Liver (tissue), 3 donors: ENCODE measurements at regions not wholly inside any gene's neighbourhood (a gene's known extent, or its start where the extent isn't known, plus 50 kb on each side); places are given as distances from the start of the nearest gene placed in this dataset.
"Not testable (repeated sequence)": the region's sequence is repeated elsewhere in the genome, so short reads cannot be mapped to it uniquely, and the experiment has no call there.

Experiments
- CTCF ChIP-seq: fragments of 150-350 bp; IDR thresholded peaks from 2 replicates; pipeline ENCODE4 v1.5.1; 2017; ENCODE audit warnings: improper control_type of control experiment, low read depth, low read length; ENCODE audit not compliant: missing input control
- EGR1 ChIP-seq, 2 donors: IDR thresholded peaks; 2 replicates each; pipeline ENCODE4 v1.6.1; 2016 to 2018; ENCODE audit warnings: antibody characterized with exemption in 2 of 2, low read depth in 2 of 2
- GABPA ChIP-seq, 2 donors: IDR thresholded peaks in 1 of 2; conservative IDR thresholded peaks in 1 of 2; 2 replicates each; pipeline ENCODE4 v1.6.1; 2016; ENCODE audit warnings: antibody characterized with exemption in 2 of 2, mild to moderate bottlenecking in 1 of 2, moderate library complexity in 1 of 2
- JUND ChIP-seq, 2 donors: IDR thresholded peaks; 2 replicates each; pipeline ENCODE4 v1.6.1; 2016; ENCODE audit warnings: antibody characterized with exemption in 2 of 2
- MAX ChIP-seq: IDR thresholded peaks from 2 replicates; pipeline ENCODE4 v1.6.1; 2016; ENCODE audit warnings: antibody characterized with exemption
- NR2F2 ChIP-seq: IDR thresholded peaks from 2 replicates; pipeline ENCODE4 v1.6.1; 2016; ENCODE audit warnings: antibody characterized with exemption
- RXRA ChIP-seq, 2 donors: IDR thresholded peaks; 2 replicates each; pipeline ENCODE4 v1.6.1; 2017 to 2018; ENCODE audit warnings: antibody characterized with exemption in 2 of 2, mild to moderate bottlenecking in 1 of 2
- TAF1 ChIP-seq: conservative IDR thresholded peaks from 2 replicates; pipeline ENCODE4 v1.6.1; 2016; ENCODE audit warnings: antibody characterized with exemption, mild to moderate bottlenecking
- TF ChIP-seq, protein P1 (sequence below): IDR thresholded peaks from 2 replicates; pipeline ENCODE4 v1.6.1; 2016; ENCODE audit warnings: antibody characterized with exemption, mild to moderate bottlenecking
- TF ChIP-seq, protein P2 (sequence below): IDR thresholded peaks from 2 replicates; pipeline ENCODE4 v1.6.1; 2016; ENCODE audit warnings: antibody characterized with exemption
- donor health status: healthy.
- donor health status: healthy.

DNA sequence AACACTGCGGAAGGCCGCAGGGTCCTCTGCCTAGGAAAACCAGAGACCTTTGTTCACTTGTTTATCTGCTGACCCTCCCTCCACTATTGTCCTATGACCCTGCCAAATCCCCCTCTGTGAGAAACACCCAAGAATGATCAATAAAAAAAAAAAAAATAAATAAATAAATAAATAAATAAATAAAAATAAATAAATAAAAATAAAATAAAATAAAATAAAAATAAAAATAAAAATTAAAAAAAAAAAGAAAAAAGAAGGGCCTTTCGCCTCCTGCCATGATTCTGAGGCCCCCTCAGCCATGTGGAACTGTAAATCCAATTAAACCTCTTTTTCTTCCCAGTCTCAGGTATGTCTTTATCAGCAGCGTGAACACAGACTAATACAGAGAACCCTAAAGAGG is 128.8 kb upstream of the EGLN3 start:
- TF ChIP-seq CTCF; RXRA (IDR thresholded peaks at IDR 0.05); EGR1 (IDR thresholded peaks at IDR 0.05; ENCODE audit: low read depth in 2 of 2); JUND (IDR thresholded peaks at IDR 0.05); TAF1; NR2F2; MAX; GABPA (IDR thresholded peaks at IDR 0.05 in 1 of 2, conservative IDR thresholded peaks at IDR 0.05 in 1 of 2): not testable (repeated sequence)
- TF ChIP-seq, protein P1, sequence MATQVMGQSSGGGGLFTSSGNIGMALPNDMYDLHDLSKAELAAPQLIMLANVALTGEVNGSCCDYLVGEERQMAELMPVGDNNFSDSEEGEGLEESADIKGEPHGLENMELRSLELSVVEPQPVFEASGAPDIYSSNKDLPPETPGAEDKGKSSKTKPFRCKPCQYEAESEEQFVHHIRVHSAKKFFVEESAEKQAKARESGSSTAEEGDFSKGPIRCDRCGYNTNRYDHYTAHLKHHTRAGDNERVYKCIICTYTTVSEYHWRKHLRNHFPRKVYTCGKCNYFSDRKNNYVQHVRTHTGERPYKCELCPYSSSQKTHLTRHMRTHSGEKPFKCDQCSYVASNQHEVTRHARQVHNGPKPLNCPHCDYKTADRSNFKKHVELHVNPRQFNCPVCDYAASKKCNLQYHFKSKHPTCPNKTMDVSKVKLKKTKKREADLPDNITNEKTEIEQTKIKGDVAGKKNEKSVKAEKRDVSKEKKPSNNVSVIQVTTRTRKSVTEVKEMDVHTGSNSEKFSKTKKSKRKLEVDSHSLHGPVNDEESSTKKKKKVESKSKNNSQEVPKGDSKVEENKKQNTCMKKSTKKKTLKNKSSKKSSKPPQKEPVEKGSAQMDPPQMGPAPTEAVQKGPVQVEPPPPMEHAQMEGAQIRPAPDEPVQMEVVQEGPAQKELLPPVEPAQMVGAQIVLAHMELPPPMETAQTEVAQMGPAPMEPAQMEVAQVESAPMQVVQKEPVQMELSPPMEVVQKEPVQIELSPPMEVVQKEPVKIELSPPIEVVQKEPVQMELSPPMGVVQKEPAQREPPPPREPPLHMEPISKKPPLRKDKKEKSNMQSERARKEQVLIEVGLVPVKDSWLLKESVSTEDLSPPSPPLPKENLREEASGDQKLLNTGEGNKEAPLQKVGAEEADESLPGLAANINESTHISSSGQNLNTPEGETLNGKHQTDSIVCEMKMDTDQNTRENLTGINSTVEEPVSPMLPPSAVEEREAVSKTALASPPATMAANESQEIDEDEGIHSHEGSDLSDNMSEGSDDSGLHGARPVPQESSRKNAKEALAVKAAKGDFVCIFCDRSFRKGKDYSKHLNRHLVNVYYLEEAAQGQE, result not testable (repeated sequence)
- TF ChIP-seq, protein P2, sequence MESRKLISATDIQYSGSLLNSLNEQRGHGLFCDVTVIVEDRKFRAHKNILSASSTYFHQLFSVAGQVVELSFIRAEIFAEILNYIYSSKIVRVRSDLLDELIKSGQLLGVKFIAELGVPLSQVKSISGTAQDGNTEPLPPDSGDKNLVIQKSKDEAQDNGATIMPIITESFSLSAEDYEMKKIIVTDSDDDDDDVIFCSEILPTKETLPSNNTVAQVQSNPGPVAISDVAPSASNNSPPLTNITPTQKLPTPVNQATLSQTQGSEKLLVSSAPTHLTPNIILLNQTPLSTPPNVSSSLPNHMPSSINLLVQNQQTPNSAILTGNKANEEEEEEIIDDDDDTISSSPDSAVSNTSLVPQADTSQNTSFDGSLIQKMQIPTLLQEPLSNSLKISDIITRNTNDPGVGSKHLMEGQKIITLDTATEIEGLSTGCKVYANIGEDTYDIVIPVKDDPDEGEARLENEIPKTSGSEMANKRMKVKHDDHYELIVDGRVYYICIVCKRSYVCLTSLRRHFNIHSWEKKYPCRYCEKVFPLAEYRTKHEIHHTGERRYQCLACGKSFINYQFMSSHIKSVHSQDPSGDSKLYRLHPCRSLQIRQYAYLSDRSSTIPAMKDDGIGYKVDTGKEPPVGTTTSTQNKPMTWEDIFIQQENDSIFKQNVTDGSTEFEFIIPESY, result not testable (repeated sequence)
